Ovary (tissue), 1 donor: ENCODE measurements at regions not wholly inside any gene's neighbourhood (a gene's known extent, or its start where the extent isn't known, plus 50 kb on each side); places are given as distances from the start of the nearest gene placed in this dataset.

ENCODE experiments used
- EP300 ChIP-seq: sonication (generic); formaldehyde crosslinking; IDR thresholded peaks from one replicate; pipeline ENCODE4 v1.6.1; 2017; ENCODE audit warnings: antibody characterized with exemption
- POLR2A ChIP-seq: fragments of 450-650 bp; IDR thresholded peaks from one replicate; pipeline ENCODE4 v1.6.1; 2017; ENCODE audit warnings: antibody characterized with exemption, mild to moderate bottlenecking, moderate library complexity

GRCh38 chr4:35252071-35252470, 992.2 kb downstream of the ARAP2 start:
- TF ChIP-seq POLR2A (no peak), EP300 (no peak)
